HG03280 (cell line): ENCODE measurements at regions not wholly inside any gene's neighbourhood (a gene's known extent, or its start where the extent isn't known, plus 50 kb on each side); places are given as distances from the start of the nearest gene placed in this dataset.

ENCODE experiments used
- ATAC-seq: cut with Tn5 transposase; IDR thresholded peaks from one replicate; pipeline ENCODE4 v1.9.1; 2021; ENCODE audit warnings: mild to moderate bottlenecking, moderate library complexity; ENCODE audit not compliant: unreplicated experiment

- ATAC-seq: no peak
Measured at GRCh38 chr9:87084407-87084806, 137.1 kb upstream of the GAS1 start.

GRCh38 chr9:87085073-87085472 is 137.8 kb upstream of the GAS1 start:
- ATAC-seq: no peak

DNA sequence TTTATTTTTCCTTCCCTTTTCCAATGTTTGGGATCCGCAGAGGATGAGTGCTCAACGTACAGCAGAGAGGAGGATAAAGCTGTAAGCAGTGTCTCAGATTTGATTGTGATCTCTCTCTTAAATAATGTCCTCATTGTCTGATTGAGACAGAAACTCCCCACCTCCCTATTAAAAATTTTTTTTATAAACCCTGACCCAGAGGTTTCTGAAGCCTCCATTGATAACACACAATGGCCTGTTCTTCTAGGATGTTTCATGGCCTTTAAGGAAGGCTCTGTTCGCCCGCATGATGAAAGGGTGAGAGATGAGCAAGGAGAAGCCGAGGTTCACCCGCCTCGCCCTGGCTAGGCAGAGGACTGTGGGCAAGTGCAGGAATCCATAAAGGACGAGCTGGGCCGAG is 138.2 kb upstream of the GAS1 start:
- ATAC-seq: no peak

- ATAC-seq: no peak
Measured at GRCh38 chr9:87086221-87086818, 139.0 kb upstream of the GAS1 start.

GRCh38 chr9:87087197-87087596 is 139.9 kb upstream of the GAS1 start:
- no peak for ATAC-seq

GRCh38 chr9:87088192-87088591 is 140.9 kb upstream of the GAS1 start:
- ATAC-seq: no peak

DNA sequence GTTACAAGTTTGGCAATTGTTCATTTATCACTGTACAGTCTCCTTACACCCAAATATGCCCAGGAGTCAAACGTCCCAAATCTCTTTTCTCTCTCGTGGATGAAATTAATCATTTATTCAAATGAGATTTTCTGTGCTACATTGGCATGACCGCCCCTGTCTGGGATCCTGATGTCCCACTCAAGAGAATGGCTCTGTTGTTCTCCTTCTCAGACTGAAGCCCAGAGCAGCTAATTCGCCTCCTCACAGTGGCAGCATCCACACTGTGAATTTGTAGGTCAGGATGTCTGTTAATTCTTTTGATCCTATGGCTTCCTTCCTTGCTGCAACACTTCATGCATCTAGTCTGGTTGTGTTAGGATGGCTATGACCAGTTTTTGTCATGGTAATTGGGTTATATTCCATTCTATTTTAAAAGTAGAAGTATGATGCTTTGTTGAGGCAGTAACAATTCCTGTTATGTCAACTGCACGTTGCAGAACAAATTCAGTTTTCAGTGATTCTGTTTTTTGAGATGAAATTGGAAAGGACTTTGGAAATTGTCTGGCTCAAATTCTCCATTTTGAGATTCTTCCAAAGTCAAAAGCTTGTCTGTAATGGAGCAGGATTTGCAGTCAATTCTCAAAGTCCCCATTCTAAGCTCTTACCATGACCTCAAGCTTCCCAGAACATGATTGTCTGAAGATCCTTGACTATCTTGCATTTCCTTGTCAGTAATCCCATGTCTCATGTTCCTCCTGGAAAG is 141.5 kb upstream of the GAS1 start:
- ATAC-seq: no peak

DNA sequence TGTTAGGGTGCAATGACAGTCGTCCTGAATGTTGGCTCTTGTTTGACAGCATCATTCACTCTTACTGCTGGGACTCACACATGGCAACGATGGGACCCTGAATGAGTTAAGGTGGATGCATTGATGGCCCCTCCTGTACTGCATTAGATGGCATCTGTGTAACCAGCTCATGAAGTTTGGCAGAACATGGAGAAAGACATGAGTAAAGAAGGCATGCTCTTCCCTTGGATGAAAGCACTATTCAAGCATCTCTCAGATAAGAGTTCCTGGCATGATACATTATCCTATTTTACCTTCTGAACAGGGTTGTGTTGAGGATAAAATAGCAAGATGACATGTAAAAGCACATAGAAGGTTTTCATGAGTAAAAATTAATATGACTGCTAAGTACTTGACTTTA is 142.2 kb upstream of the GAS1 start:
- ATAC-seq: no peak

- ATAC-seq: no peak
Measured at GRCh38 chr9:87089929-87090328, 142.6 kb upstream of the GAS1 start.

GRCh38 chr9:87093777-87094176 is 146.5 kb upstream of the GAS1 start:
- ATAC-seq: no peak

GRCh38 chr9:87095951-87096350 is 148.6 kb upstream of the GAS1 start:
- ATAC-seq: no peak

GRCh38 chr9:87096506-87096905 is 149.2 kb upstream of the GAS1 start:
- ATAC-seq: no peak

GRCh38 chr9:87097238-87097637 is 149.9 kb upstream of the GAS1 start:
- no peak for ATAC-seq

GRCh38 chr9:87099407-87099806 is 152.1 kb upstream of the GAS1 start:
- ATAC-seq: no peak

DNA sequence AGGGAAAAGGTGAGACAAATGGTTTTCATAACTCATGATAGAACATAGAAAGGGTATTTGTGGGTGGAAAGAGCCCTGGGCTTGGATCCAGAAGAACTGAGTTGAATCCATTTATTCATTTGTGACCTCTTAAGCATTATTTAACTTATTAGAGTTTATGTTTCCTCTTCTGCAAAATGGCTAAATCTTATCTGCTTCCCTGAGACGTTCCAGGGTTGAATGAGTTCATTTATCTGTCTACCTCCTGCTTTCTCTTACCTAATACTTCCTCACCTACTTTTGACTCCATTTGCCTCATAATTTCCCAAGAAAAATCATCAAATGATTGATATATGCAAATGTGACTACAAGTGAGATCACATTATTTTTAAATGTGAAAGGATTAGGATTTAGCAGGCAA is 152.7 kb upstream of the GAS1 start:
- no peak for ATAC-seq

DNA sequence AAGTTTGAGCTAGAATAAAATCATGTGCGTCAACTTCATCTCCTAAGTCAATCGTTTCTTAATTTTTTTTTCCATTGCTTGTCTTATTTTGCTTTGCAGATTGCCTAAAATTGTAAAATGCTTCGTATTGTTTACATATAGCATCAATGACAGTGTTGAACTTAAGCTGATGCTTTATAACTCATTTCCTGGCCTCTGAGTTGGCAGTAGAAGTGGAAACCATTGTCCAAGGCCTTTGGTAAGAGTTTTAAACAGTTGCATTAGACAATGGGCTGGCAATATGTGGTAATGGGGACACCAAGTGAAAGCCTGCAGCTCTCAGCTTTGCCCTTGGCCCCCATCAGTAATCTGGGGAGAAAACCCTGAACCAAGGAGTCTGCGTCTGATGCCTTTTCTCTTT is 154.8 kb upstream of the GAS1 start:
- no peak for ATAC-seq

GRCh38 chr9:87107072-87107471 is 159.8 kb upstream of the GAS1 start:
- ATAC-seq: no peak

- no peak for ATAC-seq
Measured at GRCh38 chr9:87108661-87109060, 161.4 kb upstream of the GAS1 start.

GRCh38 chr9:87109231-87109631 is 161.9 kb upstream of the GAS1 start:
- ATAC-seq: no peak

DNA sequence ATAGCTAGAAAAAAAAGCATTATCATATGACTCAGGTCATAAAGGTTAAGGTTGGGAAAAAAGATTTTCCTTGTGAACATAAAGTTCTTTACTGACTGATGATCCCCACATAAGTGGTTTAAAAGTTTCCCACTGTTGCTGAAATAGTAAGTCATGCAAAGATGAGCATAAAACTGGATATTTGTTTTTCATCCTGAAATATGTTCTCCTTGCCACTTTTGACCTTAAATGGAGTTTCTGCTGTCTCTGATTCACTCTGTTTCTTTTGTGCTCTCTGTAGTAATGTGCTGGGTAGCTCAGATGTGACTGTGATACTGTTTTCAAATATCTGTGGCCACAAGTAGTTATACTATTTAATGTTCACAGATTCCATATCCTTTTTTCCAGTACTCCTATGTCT is 162.5 kb upstream of the GAS1 start:
- ATAC-seq: no peak

GRCh38 chr9:87111010-87111409 is 163.7 kb upstream of the GAS1 start:
- ATAC-seq: no peak

DNA sequence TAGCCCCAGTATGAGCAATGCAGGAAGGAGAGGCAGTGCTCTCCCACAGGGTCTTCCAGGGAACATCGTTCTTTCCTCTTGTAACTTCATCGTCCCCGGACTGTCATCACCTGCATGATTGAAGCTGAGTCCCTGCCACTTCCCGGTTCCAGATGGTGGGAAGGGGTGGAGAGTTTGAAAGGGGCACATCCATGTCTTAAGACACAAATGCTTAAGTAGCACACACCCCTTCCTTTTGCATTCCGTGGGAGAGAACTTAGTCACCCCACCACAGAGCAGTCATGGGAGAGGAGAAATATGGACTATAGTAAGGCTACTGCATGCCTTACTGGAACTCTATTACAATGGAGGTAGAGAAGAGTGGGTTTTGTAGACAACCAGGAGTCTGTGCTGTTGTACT is 165.3 kb upstream of the GAS1 start:
- no peak for ATAC-seq

- no peak for ATAC-seq
Measured at GRCh38 chr9:87113874-87114273, 166.6 kb upstream of the GAS1 start.
